Ovary (tissue), 7 donors: ENCODE measurements at regions not wholly inside any gene's neighbourhood (a gene's known extent, or its start where the extent isn't known, plus 50 kb on each side); places are given as distances from the start of the nearest gene placed in this dataset.

Source experiments
- DNase-seq, 5 donors: peaks; one replicate each; pipeline ENCODE4 v3.0.0-alpha.2; 2019 to 2020
- H3K27ac ChIP-seq, 2 donors: fragments of 200-600 bp; one replicate each; pipeline versions ENCODE4 v1.5.1 to v1.8.0; 2019 to 2022
- H3K27me3 ChIP-seq: fragments of 200-600 bp; one replicate; pipeline ENCODE4 v1.8.0; 2022
- H3K36me3 ChIP-seq: fragments of 200-600 bp; sonication (generic); one replicate; pipeline ENCODE4 v1.5.1; 2019
- H3K4me1 ChIP-seq: one replicate; pipeline ENCODE4 v1.8.1; 2013; ENCODE audit warnings: mild to moderate bottlenecking, moderate library complexity; ENCODE audit not compliant: insufficient read depth
- H3K4me3 ChIP-seq: fragments of 200-600 bp; sonication (generic); one replicate; pipeline ENCODE4 v1.5.1; 2017
- H3K9me3 ChIP-seq, 2 donors: fragments of 200-600 bp in 1 of 2; sonication (generic) in 1 of 2; one replicate each; pipeline versions ENCODE4 v1.5.1 to v1.8.1; 2013 to 2019; ENCODE audit warnings: mild to moderate bottlenecking in 1 of 2, moderate library complexity in 1 of 2
- EP300 ChIP-seq: sonication (generic); formaldehyde crosslinking; IDR thresholded peaks from one replicate; pipeline ENCODE4 v1.6.1; 2017; ENCODE audit warnings: antibody characterized with exemption
- POLR2A ChIP-seq: fragments of 450-650 bp; IDR thresholded peaks from one replicate; pipeline ENCODE4 v1.6.1; 2017; ENCODE audit warnings: antibody characterized with exemption, mild to moderate bottlenecking, moderate library complexity
- WGBS, 3 donors: extraction: QIAGEN DNeasy Blood & Tissue Kit in 1 of 3; methylation state at CpG; one replicate each; pipeline versions ENCODE4 v1.1.5 to v1.1.7; 2013 to 2017; 5-methylcytosine and 5-hydroxymethylcytosine counted together
- intact Hi-C, 4 donors: fragments of 100-400 bp; cut with DNase I; formaldehyde crosslinking; loops; one replicate each; pipeline versions ENCODE4 v1.11.0 to v1.15.1; 2022 to 2023
- TF ChIP-seq, protein P1 (sequence below), 3 donors: fragments of 450-650 bp in 2 of 3; fragments of 200-600 bp in 1 of 3; IDR thresholded peaks; one replicate each; pipeline versions ENCODE4 v1.5.1 to v1.8.0; 2016 to 2022; ENCODE audit warnings: antibody characterized with exemption in 3 of 3, mild to moderate bottlenecking in 1 of 3
- donor health status: DM: no; HTN: no; CAD: no; lungs with moderate emphysema.
- donor health status: DM: no; HTN: no; CAD: no.
- donor health status: Bipolar disorder and iron deficiency.
- donor health status: DM: no; HTN: no; CAD: no.
- donor health status: DM: yes; HTN: yes; CAD: no.

DNA sequence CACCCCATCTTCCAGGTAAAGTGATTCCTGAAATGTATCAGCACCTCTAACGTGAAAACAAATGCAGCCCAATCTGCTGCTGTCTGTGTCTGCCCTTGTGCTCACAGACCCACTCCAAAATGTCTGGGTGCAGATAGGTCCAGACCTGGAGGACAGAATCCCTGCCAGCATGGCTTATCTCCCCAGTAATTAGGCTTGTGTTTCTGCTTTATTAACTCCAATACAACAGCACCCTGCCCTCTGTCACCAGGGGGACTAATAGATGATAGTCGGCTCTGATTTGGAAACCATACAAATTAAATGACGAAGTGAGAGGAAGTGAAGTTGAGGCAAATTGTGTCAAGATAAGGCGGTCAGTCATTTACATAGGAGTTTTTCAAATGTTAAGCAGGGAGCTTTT lies 608.3 kb upstream of the SALL1 start:
- Histone ChIP-seq H3K27me3 (no peaks in the 10 kb centered on the region), H3K9me3 (no peaks in the 10 kb centered on the region), H3K4me1 (no peaks in the 10 kb centered on the region), H3K4me3 (no peak overlapping the region), H3K27ac (no peak overlapping the region), H3K36me3 (no peaks in the 10 kb centered on the region)
- TF ChIP-seq, protein P1, sequence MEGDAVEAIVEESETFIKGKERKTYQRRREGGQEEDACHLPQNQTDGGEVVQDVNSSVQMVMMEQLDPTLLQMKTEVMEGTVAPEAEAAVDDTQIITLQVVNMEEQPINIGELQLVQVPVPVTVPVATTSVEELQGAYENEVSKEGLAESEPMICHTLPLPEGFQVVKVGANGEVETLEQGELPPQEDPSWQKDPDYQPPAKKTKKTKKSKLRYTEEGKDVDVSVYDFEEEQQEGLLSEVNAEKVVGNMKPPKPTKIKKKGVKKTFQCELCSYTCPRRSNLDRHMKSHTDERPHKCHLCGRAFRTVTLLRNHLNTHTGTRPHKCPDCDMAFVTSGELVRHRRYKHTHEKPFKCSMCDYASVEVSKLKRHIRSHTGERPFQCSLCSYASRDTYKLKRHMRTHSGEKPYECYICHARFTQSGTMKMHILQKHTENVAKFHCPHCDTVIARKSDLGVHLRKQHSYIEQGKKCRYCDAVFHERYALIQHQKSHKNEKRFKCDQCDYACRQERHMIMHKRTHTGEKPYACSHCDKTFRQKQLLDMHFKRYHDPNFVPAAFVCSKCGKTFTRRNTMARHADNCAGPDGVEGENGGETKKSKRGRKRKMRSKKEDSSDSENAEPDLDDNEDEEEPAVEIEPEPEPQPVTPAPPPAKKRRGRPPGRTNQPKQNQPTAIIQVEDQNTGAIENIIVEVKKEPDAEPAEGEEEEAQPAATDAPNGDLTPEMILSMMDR (IDR thresholded peaks at IDR 0.05): no peak
- TF ChIP-seq POLR2A: no peak
- no peak for TF ChIP-seq EP300
- intact Hi-C loops: no loop called here
- DNase-seq: no peak
- WGBS, 3 donors: 71 to 73% (median 72%) methylated on average over 4 of the region's 4 CpGs

DNA sequence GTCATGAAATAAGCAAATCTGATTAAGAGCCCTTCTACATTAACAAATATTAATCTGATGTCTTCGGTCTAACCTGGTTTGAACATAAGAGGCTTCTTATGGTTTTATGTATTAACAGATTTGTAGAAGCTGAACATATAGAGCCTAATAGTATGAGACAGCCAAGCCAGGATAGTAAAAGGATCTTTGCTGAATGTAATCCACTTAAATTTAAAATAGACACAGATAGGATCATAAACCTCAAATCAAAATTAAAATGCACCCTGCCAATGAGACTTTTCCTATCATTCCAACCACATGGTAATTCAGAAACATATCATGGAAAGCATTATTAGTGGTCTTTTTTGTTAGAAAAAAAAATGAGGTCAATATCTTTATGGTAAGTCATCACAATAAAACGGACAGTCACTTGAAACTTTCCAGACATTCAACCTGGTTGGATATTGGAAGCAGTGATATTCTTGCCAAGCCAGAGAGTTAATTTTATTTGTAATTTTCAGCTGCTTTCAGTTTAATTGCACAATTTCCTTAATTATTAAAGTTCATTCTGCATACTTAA lies 606.9 kb upstream of the SALL1 start:
- TF ChIP-seq, protein P1 (IDR thresholded peaks at IDR 0.05): no peak
- TF ChIP-seq POLR2A (no peak), EP300 (no peak)
- no peaks in the 10 kb centered on the region for H3K27me3 ChIP-seq
- intact Hi-C loops: no loop called here
- H3K9me3 ChIP-seq: no peaks in the 10 kb centered on the region
- H3K27ac ChIP-seq: no peak overlapping the region
- no peaks in the 10 kb centered on the region for H3K4me1 ChIP-seq
- H3K4me3 ChIP-seq: no peak overlapping the region
- no peak for DNase-seq
- no peaks in the 10 kb centered on the region for H3K36me3 ChIP-seq
- 82 to 86% (median 85%) methylated on average over 2 of the region's 2 CpGs for WGBS, 3 donors

DNA sequence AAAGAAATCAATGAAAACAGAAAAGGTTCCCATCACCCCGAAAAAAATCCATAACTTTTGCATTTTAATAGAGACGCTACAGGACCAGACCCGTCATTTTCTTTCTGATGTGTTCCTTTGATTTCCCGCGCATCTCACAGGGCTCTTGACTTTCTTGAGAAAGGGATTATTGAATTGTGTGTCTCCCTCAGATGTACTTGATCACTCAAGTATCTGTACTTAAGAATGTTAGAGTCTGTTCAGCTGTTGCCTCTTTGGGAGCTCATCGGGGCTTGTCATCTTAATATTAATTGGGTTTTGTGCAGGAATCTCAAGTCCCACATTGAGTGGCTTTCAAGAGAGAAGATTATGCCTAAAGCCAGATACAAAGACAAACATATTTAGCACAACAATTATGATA lies 606.4 kb upstream of the SALL1 start:
- Histone ChIP-seq H3K4me3 (no peak overlapping the region), H3K4me1 (no peaks in the 10 kb centered on the region), H3K27me3 (no peaks in the 10 kb centered on the region), H3K9me3 (no peaks in the 10 kb centered on the region), H3K27ac (no peak overlapping the region), H3K36me3 (no peaks in the 10 kb centered on the region)
- no peak for DNase-seq
- WGBS, 3 donors: 94 to 97% (median 94%) methylated on average over 6 of the region's 6 CpGs
- intact Hi-C loops: no loop called here
- TF ChIP-seq, protein P1 (IDR thresholded peaks at IDR 0.05): no peak
- TF ChIP-seq EP300: no peak
- TF ChIP-seq POLR2A: no peak

DNA sequence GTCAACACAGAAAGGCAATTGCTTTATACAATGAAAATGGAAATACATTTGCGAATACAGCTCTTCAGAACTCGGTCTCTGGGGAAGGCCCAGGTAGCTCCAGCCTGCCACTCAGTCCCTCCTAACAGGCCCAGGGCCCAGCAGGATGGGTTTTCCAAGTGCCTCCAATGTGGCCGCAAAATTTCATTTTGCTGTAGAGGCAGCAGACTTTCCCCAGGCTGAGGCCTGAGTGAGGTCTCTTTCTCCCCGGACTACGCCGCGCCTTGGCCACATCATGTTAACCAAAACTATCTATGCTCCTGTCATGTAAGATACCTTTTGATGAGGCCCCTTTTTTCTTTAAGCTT lies 606.0 kb upstream of the SALL1 start:
- intact Hi-C loops: no loop called here
- Histone ChIP-seq H3K27ac (no peak overlapping the region), H3K27me3 (no peaks in the 10 kb centered on the region), H3K36me3 (no peaks in the 10 kb centered on the region), H3K9me3 (no peaks in the 10 kb centered on the region), H3K4me3 (no peak overlapping the region), H3K4me1 (no peaks in the 10 kb centered on the region)
- TF ChIP-seq POLR2A (no peak), EP300 (no peak)
- TF ChIP-seq, protein P1 (IDR thresholded peaks at IDR 0.05): no peak
- WGBS, 3 donors: 96 to 97% (median 97%) methylated on average over 7 of the region's 7 CpGs
- no peak for DNase-seq
